ENCODE measurements at regions not wholly inside any gene's neighbourhood (a gene's known extent, or its start where the extent isn't known, plus 50 kb on each side); places are given as distances from the start of the nearest gene placed in this dataset.

DNA sequence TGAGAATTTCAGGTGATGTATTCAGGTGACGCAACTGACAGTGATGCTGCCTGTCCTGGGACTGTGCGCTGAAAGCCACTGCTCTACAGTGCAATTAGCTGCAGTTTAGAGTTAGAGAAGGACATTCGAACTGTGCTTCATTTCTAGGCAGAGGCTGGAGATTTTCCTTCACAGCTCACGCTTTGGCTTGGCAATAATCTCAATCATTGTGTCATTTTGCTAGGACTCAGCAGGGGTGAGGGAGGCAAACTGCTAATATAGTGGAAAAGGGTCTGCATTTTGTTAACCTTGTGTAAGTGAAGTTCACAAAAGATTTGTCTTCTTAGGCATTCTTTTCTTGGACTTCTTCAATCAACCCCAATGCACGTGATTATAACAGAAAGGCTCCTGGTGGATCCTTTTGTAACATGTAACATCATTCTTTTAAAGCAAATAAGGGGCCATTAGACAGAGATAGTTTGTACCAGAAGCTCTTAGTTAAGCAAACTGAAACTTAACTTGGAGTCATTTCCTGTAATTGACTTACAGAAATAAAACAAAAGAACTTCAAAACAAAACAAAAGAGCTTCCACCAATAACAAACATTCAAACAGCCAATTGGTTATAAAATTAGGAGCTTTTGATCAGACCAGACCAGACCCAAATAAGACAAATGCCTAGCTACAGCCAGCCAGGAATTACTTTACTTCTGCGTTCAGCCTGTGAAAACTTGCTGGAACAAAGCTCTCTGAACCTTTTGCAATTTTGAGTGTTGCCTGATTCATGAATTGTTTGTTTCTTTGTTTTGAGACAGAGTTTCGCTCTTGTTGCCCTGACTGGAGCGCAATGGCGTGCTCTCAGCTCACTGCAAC lies 1376.3 kb upstream of the CELF4 start:
- DNase-seq (ENCODE audit: low read depth, low spot score), result no peak

DNA sequence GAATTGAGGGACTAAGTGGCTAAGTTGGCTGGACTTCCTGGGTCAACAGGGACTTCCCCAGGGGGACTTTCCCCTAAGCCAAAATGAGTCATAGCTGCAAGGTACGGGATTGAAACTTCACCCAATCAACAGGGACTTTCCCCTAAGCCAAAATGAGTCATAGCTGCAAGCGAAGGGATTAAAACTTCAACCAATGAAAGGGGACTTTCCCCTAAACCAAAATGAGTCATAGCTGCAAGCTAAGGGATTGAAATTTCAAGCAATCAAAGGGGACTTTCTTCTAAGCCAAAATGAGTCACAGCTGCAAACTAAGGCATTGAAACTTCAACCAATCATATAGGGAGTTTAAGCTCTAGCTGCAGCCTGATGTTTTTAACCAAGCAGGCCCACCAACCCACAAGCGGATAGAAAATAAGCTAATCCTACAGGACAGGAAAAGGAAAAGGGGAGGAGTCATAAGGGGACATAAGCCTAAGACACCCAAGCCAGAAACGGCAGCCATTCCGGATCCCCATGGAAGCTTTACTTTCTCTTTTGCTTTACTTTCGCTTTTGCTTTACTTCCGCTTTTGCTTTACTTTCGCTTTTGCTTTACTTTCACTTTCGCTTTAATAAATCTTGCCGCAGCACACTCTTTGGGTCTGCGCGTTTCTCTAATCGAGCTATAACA lies 1375.4 kb upstream of the CELF4 start:
- DNase-seq (ENCODE audit: low read depth, low spot score), result peak; percentile 7

DNA sequence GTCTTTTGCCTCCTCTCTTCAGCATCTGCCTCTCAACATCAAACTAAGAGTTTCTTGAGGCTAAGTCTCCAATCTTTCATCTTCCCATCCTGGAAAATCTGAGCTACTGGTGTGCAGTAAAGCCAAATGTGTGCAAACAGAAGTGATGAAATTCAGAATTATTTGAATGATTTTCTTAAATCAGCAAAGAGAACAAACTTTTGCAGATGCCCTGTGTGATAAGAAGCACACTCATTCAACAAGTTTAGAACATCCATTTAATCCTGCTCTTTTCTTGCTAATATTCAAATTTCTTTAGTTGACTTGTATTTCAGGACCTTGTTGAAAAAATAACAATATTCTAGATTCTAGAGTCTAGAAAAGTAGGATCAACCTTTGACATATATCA lies 1374.9 kb upstream of the CELF4 start:
- DNase-seq (ENCODE audit: low read depth, low spot score), result no peak

DNA sequence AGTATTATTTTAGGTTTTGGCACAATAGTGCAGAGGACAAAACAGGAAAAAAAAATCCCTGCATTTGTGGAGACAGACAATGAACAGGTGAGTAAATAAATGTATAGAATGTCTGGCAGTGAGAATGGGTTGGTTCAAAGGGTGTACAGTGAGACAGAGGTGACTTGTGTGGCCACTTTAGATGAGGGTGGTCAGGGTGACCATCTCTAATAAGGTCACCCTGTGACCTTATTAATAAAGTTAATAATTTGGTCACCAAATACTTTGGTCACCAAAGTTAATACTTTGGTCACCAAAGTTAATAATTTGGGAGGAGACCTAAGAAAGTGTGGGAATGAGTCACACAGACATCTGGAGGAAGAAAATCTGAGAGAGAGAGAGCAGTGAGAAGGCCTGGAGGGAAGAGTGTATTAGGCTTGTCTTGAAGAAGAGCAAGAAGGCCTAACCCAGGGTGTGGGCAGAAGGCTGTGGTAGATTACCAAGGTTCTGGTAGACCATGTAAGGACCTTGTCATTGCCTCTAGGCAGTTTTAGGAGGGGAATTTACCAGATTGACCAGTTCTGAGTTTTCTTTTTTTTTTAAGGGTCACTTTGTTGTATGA lies 1368.4 kb upstream of the CELF4 start:
- DNase-seq (ENCODE audit: low read depth, low spot score), result no peak

DNA sequence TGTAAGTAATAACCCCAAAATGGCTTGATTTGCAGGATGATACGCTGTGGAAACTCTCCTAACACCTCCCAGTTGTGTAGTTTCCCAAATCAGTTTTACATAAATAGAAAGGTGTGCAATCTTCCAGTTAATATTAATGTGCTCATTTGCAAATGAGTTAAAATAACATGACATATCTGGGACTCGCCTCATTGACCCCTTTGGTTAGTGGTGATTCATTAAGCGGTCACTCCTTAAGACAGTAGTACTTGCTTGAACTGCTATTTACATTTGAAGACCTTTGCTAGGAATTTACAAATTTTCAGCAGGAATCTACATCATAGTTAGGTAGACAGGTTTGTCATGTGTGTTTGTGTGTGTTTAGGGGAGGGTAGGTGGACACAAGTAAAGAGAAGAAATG lies 1367.7 kb upstream of the CELF4 start:
- no peak for DNase-seq (ENCODE audit: low read depth, low spot score)

DNA sequence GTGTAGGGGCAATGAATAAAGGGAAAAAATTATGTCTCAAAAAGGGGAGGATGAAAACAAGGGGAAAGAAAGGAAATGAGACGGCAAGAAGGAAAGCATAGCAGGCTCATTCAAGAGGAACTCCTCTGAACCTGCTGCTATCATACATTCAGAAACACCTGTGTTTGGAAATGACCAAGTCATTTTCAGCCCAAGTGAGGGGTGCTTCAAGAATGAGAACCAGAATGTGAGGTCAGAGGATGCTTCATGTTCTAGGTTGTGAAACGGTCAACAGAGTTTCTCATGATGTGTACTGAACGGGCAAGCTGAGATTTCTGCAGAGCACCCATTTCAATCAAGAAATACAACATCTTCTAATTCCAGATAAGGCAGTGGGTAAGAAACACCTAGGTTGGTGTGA lies 1367.2 kb upstream of the CELF4 start:
- DNase-seq (ENCODE audit: low read depth, low spot score), result no peak

DNA sequence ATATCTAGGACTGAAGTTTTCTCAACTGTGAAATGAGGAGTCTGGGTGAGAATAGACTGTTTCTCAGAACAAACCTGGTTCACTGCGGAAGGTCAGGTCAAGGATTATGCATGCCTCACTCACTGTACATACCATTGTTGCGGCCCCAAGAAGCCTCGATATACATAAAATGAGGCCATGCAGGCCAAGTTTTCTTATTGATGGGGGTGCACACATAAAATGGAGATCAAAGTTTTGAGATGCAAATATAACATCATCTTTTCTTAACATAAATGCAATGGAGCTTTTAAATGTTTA lies 1366.1 kb upstream of the CELF4 start:
- DNase-seq (ENCODE audit: low read depth, low spot score), result no peak

DNA sequence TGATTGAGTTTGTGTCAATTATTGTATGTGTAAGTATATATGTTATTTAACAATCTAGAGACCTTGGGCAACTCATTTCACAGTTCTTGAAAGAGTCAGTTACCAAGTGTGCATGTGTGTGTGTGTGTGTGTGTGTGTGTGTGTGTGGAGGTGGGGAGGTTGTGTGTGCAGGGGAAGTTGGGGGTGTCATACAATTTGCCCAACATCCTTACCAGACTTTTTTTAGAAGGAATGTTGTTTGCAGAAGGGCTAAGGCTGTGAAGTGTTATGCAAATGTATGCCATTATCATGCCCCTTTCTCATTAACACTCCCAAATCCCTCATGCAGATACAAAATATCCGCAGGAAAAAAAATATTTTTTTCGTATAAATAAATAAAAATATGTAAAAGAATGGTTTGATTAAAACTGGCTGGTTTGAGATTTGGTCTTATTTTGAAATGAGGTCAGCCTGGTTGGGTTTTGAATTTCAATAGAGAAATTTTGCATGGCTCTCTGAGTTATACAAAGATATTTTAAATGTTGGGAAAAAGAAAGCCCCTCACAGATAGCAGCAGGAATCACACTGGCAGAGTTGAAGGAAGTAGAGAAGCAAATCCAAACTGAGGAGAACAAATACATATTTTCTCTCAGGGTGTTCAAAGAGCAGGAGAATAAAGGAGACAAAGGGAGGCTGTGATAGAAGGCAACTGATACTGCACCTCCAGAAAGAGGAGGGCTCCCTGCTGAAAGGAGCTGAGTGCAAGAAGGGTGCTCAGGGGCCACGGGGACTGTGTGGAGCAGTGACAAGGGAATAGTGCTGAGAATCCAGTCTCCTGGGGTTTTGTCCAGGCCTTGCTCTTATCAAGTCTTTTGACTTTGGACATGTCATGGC lies 1365.5 kb upstream of the CELF4 start:
- DNase-seq (ENCODE audit: low read depth, low spot score), result no peak

DNA sequence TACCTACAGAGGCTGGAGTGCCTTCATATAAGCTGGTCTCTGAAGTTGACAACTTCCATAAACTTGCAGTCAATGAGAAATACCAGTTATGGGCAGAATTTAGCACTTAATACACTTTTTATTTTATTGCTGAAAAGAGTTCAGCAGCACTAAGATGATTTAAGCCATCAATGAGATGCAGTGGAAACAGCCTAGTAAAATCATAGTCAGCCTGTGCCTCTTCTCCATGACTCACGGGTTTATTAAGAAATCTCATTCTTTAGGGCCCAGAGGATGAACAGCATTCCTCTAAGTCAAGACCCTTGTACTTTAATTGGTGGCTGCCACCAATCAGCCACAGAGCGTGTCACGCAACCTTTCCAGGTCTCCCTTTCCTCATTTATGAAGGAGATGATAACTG lies 1357.9 kb upstream of the CELF4 start:
- DNase-seq (ENCODE audit: low read depth, low spot score), result no peak

DNA sequence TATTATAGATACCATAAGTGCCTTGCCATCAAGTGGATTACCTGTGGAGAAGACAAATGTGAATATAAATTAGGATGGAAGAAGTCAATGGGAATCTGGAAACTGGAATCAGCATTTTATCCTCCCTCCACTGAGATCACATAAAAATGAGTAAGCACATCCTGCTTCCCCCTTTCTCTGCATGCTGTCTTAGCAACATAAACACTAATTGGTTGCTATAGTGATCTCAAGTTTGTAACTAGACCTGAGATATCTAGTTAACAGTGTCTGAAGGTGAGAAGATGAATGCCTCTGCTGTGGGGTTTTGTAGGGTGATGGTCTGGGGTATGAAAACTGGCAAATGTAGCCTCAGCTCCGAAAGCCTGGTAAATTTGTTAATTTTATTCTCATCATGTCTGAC lies 1357.5 kb upstream of the CELF4 start:
- DNase-seq (ENCODE audit: low read depth, low spot score), result no peak

DNA sequence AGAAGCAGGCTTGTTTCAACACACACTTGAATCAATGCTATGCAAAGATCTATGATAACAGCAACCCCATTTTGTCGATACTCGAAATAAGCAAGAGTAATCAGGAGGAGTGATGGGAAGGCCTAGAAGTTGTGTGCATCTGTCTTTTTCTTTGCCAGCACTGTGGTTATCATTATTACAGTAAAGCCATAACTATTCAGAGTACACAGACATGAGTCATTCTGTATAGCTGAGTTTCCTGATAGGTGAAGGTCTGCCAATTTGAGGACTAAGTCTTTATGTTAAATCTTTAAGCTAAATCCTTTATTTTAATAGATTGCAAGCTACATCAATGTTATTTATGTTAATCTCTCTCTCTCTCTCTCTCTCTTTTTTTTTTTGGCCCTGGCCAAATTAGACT lies 1344.4 kb upstream of the CELF4 start:
- no peak for DNase-seq (ENCODE audit: low read depth, low spot score)

DNA sequence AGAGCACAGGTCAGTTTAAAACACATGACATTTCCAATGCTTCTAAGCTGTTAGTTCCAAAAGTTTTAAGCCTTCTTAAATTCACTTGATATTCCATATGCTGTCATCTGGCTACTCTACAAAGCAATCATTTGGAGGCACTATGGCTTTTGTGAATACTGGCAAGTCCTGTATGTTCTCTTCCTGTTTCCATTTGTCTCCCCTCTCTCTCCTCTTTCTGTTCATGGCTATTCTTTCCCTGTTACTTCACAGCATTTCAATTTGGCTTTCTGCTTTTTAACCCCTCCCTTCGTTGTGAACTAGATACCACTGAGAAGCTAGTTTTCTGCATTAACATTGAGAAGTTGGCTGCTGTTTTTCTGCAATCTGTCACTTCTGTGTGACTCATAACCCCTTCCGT lies 1337.2 kb upstream of the CELF4 start:
- no peak for DNase-seq (ENCODE audit: low read depth, low spot score)

DNA sequence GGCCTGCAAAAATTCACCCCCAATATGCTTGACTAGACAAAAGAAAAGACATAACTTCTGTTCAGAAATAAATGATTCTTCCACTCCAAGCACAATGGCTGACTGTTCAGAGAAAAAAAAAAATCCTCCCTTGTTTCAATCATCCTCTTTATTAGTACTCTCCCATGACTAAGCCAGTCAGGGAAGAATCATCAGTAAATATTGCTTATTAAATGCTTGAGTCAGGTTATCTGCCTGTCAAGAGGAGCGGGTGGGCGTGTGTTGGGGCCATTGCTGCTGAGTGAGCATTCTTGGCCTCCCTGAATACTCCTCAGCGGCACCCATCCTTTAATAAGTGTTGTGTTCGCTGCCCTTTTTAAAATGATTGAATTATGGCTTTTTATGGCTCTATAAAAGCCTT lies 1334.8 kb upstream of the CELF4 start:
- DNase-seq (ENCODE audit: low read depth, low spot score), result no peak

DNA sequence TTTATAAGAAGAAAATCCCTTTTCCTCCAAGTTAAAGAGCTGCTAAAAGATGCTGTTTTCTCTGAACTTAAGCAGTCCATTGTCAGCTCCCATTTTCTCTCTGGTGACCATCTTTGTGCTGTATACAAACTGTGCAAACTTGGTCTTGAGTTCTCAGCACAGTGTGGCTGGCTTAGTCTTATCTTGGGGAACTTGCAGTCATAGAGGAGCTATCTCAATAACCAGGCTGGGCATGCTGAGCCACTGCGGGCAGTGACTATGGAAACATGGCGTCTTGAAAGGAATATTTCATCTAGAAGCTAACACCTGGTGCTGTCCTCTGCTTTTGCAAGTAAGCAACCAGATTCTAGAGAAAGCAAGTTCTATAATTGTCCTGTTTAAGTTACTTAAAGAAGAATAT lies 1334.4 kb upstream of the CELF4 start:
- no peak for DNase-seq (ENCODE audit: low read depth, low spot score)

DNA sequence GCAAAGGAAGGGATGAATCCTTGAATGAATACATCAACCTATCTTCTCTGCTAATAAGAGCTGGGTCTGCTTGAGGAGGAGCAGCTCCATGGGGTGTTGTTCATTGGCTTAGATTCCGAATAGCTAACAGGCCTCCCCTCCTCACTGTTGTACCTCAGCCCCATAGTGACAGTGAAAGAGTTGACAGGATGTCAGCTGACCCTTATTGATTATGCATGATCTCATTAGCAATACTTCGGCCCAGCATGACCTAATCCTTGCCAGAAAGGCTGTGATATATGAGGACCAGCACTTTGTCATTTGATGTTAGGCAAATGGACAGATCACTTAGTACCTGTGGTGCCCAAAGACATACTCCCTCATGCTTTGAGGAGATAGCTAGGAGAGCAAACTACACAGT lies 1333.7 kb upstream of the CELF4 start:
- DNase-seq (ENCODE audit: low read depth, low spot score), result no peak

DNA sequence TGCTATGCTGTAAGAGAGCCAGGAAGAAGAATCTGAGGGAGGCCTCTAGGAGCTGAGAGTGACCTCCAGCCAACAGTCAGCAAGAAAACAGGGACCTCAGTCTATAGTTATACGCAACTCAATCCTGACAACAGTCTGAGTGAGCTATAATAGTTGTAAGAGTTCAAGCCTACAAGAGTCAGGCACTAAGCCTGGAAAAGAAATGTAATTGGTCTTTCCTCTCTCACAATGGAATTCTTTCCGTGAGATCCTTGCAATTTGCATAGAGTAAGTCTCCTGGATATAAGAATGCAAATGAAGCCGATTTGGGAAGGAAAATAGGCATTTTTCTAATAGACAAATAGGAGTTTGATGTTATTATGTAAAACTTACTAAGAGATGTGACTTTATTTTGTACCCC lies 1332.6 kb upstream of the CELF4 start:
- no peak for DNase-seq (ENCODE audit: low read depth, low spot score)

DNA sequence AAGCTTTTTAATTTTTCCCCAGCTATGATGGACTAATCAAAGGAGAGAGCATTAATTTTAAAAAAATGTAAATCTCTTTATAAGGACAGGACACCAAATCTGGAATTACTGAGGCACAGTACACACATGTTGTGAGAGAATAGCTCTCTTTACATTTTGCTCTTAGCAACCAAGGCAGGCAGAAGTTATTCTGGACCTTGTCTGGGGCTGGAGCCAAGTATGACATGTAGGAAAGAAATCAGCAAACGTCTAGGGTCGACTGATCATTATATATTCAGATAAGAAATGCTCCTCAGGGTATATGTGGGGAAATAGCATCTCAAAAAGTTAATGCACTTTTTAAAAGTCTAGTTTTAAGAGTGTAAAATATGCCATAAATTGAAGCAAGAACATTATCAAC lies 1330.0 kb upstream of the CELF4 start:
- no peak for DNase-seq (ENCODE audit: low read depth, low spot score)

DNA sequence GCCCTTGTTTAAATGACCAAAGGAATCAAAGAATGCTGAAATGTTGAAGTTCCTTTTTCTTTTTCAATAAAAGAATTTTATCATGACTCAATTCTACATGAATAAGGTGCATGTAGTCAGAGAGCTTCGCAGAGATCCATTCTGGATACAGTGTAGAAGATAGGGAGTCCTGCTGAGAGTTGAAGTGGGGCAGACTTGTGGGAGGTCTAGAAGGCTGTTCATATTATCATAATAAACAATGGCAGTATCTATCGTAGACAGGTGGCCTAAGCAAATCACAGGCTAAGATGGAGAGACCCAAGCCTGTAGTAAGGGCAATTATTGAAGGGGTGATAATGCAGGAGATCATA lies 1322.0 kb upstream of the CELF4 start:
- DNase-seq (ENCODE audit: low read depth, low spot score), result no peak

DNA sequence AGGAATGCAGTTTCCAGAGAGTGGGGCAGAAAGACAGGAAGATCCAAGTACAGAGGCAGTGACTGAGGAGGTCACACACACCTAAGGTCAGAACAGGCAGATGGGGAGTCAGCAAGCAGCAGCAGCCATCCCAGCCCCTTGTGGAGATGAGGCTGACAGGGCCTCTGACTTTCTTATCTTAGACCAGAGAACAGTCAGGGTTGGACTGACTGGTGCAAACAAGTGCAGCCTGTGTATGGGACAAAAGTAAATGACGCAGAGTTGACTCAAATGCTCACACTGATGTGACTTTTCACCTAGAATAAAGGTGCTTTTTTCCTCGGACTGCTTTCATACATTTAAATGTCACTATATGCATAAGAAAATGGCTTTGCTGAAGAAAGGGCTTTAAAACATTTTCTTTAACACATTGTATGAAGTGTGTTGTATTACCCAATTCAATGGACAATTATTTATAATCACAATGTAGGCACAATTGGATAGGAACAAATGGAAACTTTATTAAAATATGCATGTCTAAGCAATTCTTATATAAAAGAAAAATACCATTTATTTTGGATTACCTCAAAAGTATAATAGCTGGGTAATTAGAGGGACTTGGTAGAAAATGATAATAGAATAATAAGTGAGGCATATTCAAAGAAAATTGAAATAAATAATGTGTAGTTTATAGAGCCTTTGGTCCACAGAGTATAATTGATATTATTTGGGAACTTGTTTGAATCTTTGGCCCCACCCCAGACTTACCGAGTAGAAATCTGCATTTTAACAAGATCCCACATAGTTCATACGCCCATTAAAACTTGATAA lies 1321.5 kb upstream of the CELF4 start:
- DNase-seq (ENCODE audit: low read depth, low spot score), result no peak

DNA sequence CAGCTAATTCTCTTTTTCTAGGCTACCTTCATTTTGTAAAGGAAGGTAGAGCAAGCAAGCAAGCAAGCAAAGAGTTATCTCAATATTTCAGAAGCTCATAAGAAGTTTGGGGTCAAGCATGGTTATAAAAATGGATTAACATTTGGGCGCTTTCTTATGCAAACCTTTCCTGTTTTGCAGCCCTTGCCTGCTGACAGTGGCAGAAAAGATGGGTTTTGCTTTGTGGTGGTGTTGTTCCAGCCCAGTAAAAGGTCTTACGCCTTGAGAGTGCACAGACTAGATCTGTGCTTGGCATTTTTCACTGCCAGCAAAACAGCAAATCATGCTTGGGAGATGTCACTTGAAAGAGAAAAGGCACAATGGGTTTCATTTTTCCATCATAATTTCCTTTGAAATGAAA lies 1320.6 kb upstream of the CELF4 start:
- DNase-seq (ENCODE audit: low read depth, low spot score), result no peak

DNA sequence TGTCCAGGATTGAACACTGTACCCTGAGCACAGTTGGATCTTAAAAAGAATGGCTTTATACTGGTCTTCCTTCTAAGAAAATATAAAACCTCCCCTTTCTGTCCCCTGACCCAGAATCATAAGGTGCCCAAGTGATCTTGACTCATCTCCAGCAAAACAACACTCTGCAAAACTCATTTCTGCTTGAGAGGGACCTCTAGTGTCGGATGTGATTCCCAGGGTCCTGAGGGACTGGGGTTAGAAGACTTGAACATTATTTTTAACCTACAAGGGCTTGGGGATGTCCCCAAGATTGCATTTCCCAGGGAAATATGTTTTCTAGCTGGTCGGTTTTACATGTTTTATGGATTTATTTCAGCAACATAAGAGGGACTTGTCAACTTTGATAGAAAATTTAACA lies 1318.5 kb upstream of the CELF4 start:
- DNase-seq (ENCODE audit: low read depth, low spot score), result no peak

DNA sequence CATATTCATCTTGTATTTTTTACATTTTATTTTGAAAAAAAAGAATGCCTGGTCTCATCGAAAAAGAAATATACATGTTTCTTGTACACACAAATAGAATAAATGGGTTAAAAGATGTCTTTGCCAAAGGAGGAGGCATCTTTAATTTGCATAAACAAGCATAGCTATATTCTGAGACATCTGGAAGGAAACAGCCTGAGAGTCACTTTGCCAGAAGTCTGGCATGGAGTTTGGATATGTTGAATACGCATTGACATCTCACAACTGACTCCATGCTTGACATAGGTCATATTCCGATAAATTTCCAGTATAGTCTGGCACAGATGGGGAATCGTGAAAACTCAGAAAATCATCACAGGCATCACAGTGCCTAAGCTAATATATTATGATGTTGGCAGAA lies 1317.5 kb upstream of the CELF4 start:
- DNase-seq (ENCODE audit: low read depth, low spot score), result no peak
